AG09309 (cell line): ENCODE measurements at regions not wholly inside any gene's neighbourhood (a gene's known extent, or its start where the extent isn't known, plus 50 kb on each side); places are given as distances from the start of the nearest gene placed in this dataset.

Experiments
- DNase-seq: peaks from one replicate; pipeline ENCODE4 v3.0.0-alpha.2; 2010; ENCODE audit warnings: low read depth
- H3K4me3 ChIP-seq: 2 replicates; pipeline ENCODE4 v1.5.1; 2011; ENCODE audit warnings: mild to moderate bottlenecking, low read depth, low read length, moderate library complexity; ENCODE audit not compliant: control insufficient read depth
- CTCF ChIP-seq: IDR thresholded peaks from 2 replicates; pipeline ENCODE4 v1.5.1; 2011; ENCODE audit warnings: mild to moderate bottlenecking, low read depth, low read length, inconsistent platforms; ENCODE audit not compliant: insufficient read depth, control insufficient read depth; ENCODE audit errors: missing control alignments

DNA sequence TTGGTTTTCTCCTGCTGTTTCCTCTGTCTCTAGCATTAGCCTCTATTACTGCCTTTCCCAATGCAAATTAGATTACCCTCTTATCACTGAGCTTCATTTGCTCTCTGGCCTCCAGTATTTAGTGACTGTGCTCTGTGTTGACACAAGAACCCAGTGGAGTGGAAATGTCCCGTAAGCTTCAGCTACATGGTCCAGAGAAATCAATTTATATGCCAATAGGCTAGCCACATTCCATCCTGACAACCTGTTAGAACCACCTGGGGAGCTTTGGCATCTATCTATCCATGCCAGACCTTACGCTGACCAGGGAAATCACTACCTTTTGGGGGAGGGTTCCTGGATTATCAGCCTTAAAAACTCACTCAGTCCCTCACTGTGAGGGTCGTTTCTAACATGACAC lies 459.6 kb downstream of the UTRN start:
- H3K4me3 ChIP-seq, result no peak overlapping the region
- no peak for DNase-seq
- TF ChIP-seq CTCF, result no peak

GRCh38 chr6:144745439-144745838 lies 460.3 kb downstream of the UTRN start:
- no peak overlapping the region for H3K4me3 ChIP-seq
- no peak for TF ChIP-seq CTCF
- DNase-seq, result no peak

- TF ChIP-seq CTCF, result no peak
- no peak overlapping the region for H3K4me3 ChIP-seq
- no peak for DNase-seq
Observed at GRCh38 chr6:144746902-144747469, 461.9 kb downstream of the UTRN start.

GRCh38 chr6:144749263-144749662 lies 464.1 kb downstream of the UTRN start:
- no peak for DNase-seq
- TF ChIP-seq CTCF, result no peak
- no peak overlapping the region for H3K4me3 ChIP-seq

DNA sequence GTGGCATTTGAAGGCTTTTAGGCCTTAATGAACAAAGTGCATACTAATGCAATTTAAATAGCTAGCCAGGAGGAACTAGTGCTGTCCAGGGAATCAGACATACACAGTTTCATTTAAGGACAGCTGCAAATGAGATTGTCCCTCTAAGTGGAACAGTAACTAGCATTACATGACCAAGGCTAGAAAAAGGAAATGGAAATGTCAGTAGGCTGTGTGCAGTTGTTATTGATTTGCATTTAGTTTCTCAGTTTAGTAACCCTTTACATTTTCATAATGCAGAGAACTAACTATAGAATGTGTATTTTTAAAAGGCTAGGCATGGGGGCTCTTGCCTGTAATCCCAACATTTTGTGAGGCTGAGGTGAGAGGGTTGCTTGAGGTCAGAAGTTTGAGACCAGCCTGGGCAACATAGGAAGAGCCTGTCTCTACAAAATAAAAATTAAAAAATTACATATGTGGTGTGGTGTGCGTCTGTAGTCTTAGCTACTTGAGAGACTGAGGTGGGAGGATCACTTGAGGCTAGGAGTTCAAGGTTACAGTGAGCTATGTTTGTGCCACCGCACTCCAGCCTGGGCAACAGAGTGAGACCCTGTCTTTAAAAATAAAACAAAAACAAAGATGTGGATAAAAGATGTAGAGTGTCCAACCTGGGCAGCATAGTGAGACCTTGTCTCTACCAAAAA lies 468.0 kb downstream of the UTRN start:
- TF ChIP-seq CTCF, result no peak
- H3K4me3 ChIP-seq, result no peak overlapping the region
- DNase-seq, result no peak

DNA sequence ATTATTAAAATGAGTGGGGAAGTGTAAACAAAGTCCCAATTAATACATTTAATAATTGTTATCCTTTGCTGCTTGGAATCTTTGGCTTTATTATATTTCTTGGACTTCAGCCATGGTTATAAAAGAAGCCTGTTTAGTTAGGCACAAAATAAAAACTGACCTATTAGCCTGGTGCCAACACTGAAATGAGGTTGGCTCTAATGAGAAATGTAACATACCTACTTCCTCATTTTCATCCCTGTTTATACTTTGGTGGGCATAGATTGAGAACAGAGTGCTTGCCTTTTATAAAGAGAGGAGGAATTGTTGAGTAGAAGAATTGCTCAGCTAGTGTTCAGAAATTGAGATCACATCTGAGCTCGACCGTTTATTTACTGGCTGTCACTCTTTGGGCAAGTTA lies 471.3 kb downstream of the UTRN start:
- no peak for TF ChIP-seq CTCF
- H3K4me3 ChIP-seq, result no peak overlapping the region
- DNase-seq, result no peak
